Kidney epithelial cell (primary cell): ENCODE measurements at regions not wholly inside any gene's neighbourhood (a gene's known extent, or its start where the extent isn't known, plus 50 kb on each side); places are given as distances from the start of the nearest gene placed in this dataset.

Experiments
- DNase-seq: peaks from one replicate; pipeline ENCODE4 v3.0.0-alpha.2; 2010; ENCODE audit warnings: low read depth
- H3K27me3 ChIP-seq: 2 replicates; pipeline ENCODE4 v1.6.0; 2011; ENCODE audit warnings: low read length; ENCODE audit not compliant: control insufficient read depth, insufficient read depth
- H3K36me3 ChIP-seq: 2 replicates; pipeline ENCODE4 v1.5.1; 2011; ENCODE audit warnings: low read length; ENCODE audit not compliant: control insufficient read depth, insufficient read depth
- H3K4me3 ChIP-seq: 2 replicates; pipeline ENCODE4 v1.5.1; 2011; ENCODE audit warnings: low read depth, mild to moderate bottlenecking, control low read depth, low read length
- TF ChIP-seq, protein P1 (sequence below): IDR thresholded peaks from 2 replicates; pipeline ENCODE4 v1.5.1; 2011; ENCODE audit warnings: mild to moderate bottlenecking, moderate library complexity, low read length, control low read depth, inconsistent platforms; ENCODE audit not compliant: insufficient read depth, poor library complexity, severe bottlenecking

DNA sequence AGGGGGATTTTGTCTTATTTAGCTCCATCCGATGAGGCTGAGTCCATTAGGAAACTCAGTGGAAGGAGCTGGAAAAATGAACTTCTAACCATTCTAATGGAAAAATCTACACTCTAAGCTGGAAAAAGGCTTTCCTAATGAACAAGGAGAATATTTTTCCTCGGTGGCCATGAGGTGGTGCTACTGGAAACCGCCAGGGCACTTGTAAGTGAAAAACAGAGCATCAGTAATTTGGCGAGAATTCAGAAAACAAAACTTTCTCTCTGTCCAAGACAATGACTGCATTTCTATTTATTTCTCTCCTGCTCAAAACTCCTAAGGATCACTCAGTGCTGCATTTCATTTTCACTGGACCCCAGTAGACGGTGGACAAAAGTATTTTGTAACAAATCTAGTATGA is 237.6 kb downstream of the TENT4A start:
- H3K36me3 ChIP-seq = no peaks in the 10 kb centered on the region
- TF ChIP-seq, protein P1, sequence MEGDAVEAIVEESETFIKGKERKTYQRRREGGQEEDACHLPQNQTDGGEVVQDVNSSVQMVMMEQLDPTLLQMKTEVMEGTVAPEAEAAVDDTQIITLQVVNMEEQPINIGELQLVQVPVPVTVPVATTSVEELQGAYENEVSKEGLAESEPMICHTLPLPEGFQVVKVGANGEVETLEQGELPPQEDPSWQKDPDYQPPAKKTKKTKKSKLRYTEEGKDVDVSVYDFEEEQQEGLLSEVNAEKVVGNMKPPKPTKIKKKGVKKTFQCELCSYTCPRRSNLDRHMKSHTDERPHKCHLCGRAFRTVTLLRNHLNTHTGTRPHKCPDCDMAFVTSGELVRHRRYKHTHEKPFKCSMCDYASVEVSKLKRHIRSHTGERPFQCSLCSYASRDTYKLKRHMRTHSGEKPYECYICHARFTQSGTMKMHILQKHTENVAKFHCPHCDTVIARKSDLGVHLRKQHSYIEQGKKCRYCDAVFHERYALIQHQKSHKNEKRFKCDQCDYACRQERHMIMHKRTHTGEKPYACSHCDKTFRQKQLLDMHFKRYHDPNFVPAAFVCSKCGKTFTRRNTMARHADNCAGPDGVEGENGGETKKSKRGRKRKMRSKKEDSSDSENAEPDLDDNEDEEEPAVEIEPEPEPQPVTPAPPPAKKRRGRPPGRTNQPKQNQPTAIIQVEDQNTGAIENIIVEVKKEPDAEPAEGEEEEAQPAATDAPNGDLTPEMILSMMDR = no peak
- H3K27me3 ChIP-seq = no peaks in the 10 kb centered on the region
- no peak for DNase-seq
- H3K4me3 ChIP-seq = no peak overlapping the region

- DNase-seq = no peak
- no peaks in the 10 kb centered on the region for H3K36me3 ChIP-seq
- no peaks in the 10 kb centered on the region for H3K27me3 ChIP-seq
- no peak overlapping the region for H3K4me3 ChIP-seq
- TF ChIP-seq, protein P1 = no peak
Observed at GRCh38 chr5:6961123-6961522, 247.9 kb downstream of the TENT4A start.

DNA sequence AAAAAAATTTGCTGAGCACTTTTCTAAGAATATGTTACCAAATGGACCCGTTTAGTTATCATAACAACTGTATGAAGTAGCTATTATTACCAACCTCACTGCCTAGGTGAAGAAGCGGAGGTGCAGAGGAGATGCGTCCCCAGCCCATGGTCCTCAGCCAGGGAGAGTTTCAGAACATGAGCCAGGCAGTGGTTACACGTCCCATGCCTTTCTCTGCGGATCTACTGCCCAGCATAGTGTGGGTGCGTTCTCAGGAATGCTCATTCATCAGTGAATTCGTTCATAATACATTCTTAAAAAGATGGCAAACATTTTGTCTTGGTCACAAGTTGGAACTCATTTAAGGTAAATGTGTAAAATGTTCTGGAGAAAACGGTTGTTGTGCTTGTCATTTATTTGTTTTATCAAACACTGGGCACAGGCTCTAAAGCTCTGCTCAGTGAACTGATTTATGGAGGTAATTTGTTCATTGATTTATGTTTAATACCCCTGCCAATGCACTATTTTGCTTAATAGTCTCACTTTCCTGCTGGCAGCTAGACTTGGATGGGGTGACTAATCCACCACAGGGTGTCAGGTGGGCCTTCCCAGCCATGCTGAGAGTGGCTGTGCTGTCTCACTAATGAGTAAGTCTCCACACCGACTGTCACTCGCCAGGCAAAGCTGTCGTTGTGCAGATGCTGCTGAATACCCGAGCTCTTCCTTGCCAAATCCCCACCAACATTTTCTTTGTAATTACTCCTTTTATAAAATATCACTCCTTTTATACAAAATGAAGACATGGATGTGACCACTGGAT is 248.8 kb downstream of the TENT4A start:
- no peaks in the 10 kb centered on the region for H3K27me3 ChIP-seq
- TF ChIP-seq, protein P1 = no peak
- H3K4me3 ChIP-seq = no peak overlapping the region
- no peak for DNase-seq
- H3K36me3 ChIP-seq = no peaks in the 10 kb centered on the region

- H3K4me3 ChIP-seq = no peak overlapping the region
- no peaks in the 10 kb centered on the region for H3K36me3 ChIP-seq
- no peak for DNase-seq
- TF ChIP-seq, protein P1 = no peak
- no peaks in the 10 kb centered on the region for H3K27me3 ChIP-seq
Observed at GRCh38 chr5:6976971-6977370, 263.7 kb downstream of the TENT4A start.

- Histone ChIP-seq H3K27me3 (no peaks in the 10 kb centered on the region), H3K4me3 (no peak overlapping the region), H3K36me3 (no peaks in the 10 kb centered on the region)
- no peak for DNase-seq
- TF ChIP-seq, protein P1 = no peak
Observed at GRCh38 chr5:6979061-6979460, 265.8 kb downstream of the TENT4A start.

DNA sequence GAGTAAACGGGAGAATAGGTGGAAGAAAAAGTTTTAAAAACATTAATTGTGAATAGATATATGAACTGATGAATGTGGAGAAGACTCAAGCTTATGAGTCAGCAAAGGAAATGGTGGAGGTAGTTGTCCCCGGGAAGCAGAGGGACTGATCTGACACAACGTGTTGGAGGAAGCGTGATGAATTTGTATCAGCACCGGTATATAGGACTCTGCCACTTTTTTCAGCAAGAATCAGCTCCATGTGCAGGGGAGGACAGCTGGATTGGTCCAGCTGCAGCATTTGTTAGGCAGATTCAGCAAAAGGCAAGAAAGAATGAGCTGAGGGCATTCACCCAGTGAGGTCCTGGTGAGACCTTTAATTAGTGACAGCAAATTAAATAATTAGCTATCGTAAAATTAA is 276.0 kb downstream of the TENT4A start:
- DNase-seq = no peak
- no peaks in the 10 kb centered on the region for H3K27me3 ChIP-seq
- TF ChIP-seq, protein P1 = no peak
- no peak overlapping the region for H3K4me3 ChIP-seq
- no peaks in the 10 kb centered on the region for H3K36me3 ChIP-seq
